Activated CD8-positive, alpha-beta T cell treated with anti-CD3 and anti-CD28 coated beads for 36 hours (primary cell): ENCODE measurements at regions not wholly inside any gene's neighbourhood (a gene's known extent, or its start where the extent isn't known, plus 50 kb on each side); places are given as distances from the start of the nearest gene placed in this dataset.

Experiments used
- ATAC-seq: fragments of 200-7000 bp; cut with Tn5 transposase; one replicate; pipeline ENCODE4 v1.10.0; 2021; ENCODE audit warnings: mild to moderate bottlenecking, moderate library complexity
- CTCF ChIA-PET: fragments of 350-600 bp; sonication (Branson Sonifier 250); formaldehyde crosslinking; loops from one replicate; lab custom pipeline; 2021; ENCODE audit warnings: antibody characterized with exemption; lab: Charles Lee
- POLR2A ChIA-PET: fragments of 350-600 bp; sonication (Branson Sonifier 250); formaldehyde crosslinking; loops from one replicate; lab custom pipeline; 2021; ENCODE audit warnings: antibody characterized with exemption; lab: Charles Lee
- DNase-seq: peaks from one replicate; pipeline ENCODE4 v3.0.0-alpha.2; 2020
- H3K27ac Mint-ChIP-seq: one replicate; pipeline ENCODE4 v1.8.0; 2021; ENCODE audit warnings: mild to moderate bottlenecking, mixed read lengths
- H3K27me3 Mint-ChIP-seq: one replicate; pipeline ENCODE4 v1.8.0; 2021; ENCODE audit warnings: mixed read lengths
- H3K36me3 Mint-ChIP-seq: one replicate; pipeline ENCODE4 v1.8.0; 2021; ENCODE audit warnings: low read depth, mixed read lengths
- H3K4me1 Mint-ChIP-seq: one replicate; pipeline ENCODE4 v1.8.0; 2021; ENCODE audit warnings: low read depth, mixed read lengths
- H3K4me3 Mint-ChIP-seq: one replicate; pipeline ENCODE4 v1.8.0; 2021; ENCODE audit warnings: mild to moderate bottlenecking, moderate library complexity, mixed read lengths
- H3K9me3 Mint-ChIP-seq: one replicate; pipeline ENCODE4 v1.8.0; 2021; ENCODE audit warnings: mixed read lengths
- intact Hi-C: fragments of 100-400 bp; cut with micrococcal nuclease; formaldehyde crosslinking; loops from one replicate; pipeline ENCODE4 v1.10.0; 2022
- TF ChIP-seq, protein P1 (sequence below): fragments of 200-600 bp; IDR thresholded peaks from one replicate; pipeline ENCODE4 v1.8.0; 2022; ENCODE audit warnings: antibody characterized with exemption, mild to moderate bottlenecking

DNA sequence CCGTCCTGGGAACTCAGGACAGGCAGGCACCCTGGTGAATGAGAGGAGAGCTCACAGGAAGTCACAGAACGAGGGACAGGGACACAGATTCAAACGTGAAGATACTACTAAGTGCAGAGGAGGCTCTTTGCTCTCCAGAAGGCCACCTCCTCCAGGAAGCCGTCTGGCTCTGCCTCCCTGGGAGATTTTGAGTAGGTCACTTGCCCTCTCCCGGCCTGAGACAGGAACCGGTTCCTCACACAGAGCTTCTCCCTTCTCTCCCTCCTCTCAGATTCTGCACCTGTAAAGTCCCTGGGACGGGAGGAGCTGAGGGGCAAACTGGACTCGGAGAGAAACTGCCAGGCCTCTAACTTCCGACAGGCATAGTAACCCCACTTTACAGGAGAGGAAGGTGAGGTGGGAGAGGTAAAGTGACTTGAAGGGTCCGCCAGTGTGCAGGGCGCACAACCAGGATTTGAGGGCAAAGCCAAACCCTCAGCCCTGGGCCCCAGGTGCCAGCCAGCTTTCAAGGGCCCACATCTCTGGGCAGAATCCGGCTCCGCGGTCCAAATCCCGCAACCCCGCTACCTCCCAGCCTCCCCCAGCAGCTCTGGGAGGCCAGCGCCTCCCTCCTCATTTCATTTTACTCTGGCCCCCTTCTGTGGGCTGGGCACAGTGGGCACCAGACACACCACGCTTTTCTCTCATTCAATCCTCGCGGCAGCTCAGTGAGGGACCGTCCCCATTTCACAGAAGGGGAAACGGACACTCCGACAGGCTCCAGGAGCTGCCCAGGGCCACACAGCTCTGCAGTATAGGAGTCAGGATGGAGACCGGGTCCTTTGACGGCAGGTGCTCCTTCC lies 150.2 kb downstream of the SMAD6 start:
- peaks cover 2% of the 10 kb centered on the region for H3K4me1 Mint-ChIP-seq
- peaks cover 11% of the 10 kb centered on the region for H3K27me3 Mint-ChIP-seq
- DNase-seq = no peak
- intact Hi-C loops = no loop called here
- H3K27ac Mint-ChIP-seq = no peak overlapping the region
- ChIA-PET POLR2A (interaction anchor here (0.9 kb wide), 1 partner anchor 8 kb away, joined by 4 read pairs; no protein-coding TSS in a partner anchor), CTCF (interaction anchor here (0.6 to 5.0 kb wide), 55 partner anchors 9 to 743 kb away, joined by 3 to 57 read pairs (median 5); no protein-coding TSS in a partner anchor)
- H3K36me3 Mint-ChIP-seq = no peaks in the 10 kb centered on the region
- ATAC-seq = no peak
- no peak overlapping the region for H3K4me3 Mint-ChIP-seq
- no peaks in the 10 kb centered on the region for H3K9me3 Mint-ChIP-seq
- TF ChIP-seq, protein P1, sequence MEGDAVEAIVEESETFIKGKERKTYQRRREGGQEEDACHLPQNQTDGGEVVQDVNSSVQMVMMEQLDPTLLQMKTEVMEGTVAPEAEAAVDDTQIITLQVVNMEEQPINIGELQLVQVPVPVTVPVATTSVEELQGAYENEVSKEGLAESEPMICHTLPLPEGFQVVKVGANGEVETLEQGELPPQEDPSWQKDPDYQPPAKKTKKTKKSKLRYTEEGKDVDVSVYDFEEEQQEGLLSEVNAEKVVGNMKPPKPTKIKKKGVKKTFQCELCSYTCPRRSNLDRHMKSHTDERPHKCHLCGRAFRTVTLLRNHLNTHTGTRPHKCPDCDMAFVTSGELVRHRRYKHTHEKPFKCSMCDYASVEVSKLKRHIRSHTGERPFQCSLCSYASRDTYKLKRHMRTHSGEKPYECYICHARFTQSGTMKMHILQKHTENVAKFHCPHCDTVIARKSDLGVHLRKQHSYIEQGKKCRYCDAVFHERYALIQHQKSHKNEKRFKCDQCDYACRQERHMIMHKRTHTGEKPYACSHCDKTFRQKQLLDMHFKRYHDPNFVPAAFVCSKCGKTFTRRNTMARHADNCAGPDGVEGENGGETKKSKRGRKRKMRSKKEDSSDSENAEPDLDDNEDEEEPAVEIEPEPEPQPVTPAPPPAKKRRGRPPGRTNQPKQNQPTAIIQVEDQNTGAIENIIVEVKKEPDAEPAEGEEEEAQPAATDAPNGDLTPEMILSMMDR = no peak

DNA sequence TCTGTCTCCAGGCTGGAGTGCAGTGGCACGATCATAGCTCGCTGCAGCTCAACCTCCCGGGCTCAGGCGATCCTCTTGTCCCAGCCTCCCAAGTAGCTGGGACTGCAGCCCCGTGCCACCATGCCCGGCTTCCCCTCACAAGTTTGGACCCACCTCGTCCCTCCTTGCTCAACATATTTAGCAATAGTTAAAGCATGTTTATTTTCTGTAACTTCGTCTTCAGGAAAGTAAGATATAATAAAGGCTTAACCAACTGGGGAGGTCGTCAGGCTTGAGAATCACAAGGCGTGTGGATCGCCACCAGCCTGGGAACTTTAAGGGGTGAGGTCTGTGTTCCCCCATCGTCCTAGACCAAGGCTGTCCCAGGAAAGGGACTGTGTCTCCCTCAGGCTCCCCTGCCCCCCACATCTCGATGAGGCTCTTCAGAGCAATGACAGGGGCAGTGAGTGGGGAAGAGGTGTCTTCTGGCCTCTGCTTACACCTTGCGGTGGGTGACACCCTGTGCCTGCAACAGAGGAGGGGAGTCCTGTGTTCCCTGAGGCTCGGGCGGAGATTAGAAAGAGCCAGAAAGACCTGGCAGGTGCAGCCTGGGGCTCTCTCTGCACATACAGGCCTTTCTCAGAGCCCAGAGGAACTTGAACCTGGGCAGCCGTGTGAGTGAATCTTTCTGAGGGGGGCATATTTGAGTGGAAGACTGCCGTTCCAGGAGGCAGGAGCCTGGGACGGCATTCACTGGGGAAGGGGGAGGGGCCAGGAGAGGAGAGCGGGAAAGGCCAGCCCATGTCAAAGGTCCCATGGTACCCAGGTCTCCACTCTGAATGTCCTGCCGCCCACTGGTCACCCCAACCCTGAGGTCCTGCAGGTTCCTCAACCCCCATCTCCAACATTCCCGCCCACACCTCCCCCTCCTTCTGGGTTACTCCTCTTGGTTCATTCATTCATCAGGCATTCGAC lies 152.3 kb downstream of the SMAD6 start:
- Mint-ChIP-seq H3K9me3 (no peaks in the 10 kb centered on the region), H3K27me3 (peaks cover 16% of the 10 kb centered on the region), H3K27ac (no peak overlapping the region), H3K4me3 (no peak overlapping the region), H3K36me3 (no peaks in the 10 kb centered on the region), H3K4me1 (peaks cover 2% of the 10 kb centered on the region)
- POLR2A ChIA-PET = no interaction called here
- intact Hi-C loops = no loop called here
- ATAC-seq (no peak), DNase-seq (no peak)
- CTCF ChIA-PET = interaction anchor here (1.2 to 5.0 kb wide), 4 partner anchors 17 to 235 kb away, joined by 3 to 57 read pairs (median 20); no protein-coding TSS in a partner anchor
- TF ChIP-seq, protein P1 = no peak

DNA sequence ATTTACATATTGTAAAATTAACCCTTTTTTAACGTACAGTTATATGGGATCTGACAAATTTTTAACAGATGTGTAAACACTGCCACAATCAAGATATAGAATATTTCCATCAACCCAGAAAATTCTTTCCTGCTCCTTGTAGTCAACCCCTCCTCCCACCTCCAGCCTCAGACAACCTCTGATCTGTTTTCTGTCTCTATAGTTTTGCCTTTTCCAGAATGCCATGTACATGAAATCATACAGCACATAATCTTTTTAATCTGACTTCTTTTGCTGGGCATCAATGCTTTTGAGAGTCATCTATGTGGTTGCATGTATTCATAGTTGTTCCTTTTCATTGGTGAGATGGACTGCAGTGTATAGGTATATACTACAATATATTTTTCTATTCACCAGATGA lies 153.0 kb downstream of the SMAD6 start:
- Mint-ChIP-seq H3K4me3 (no peak overlapping the region), H3K27me3 (peaks cover 16% of the 10 kb centered on the region), H3K9me3 (no peaks in the 10 kb centered on the region), H3K4me1 (peaks cover 2% of the 10 kb centered on the region), H3K36me3 (no peaks in the 10 kb centered on the region), H3K27ac (no peak overlapping the region)
- ChIA-PET CTCF (no interaction called here), POLR2A (no interaction called here)
- TF ChIP-seq, protein P1 = no peak
- intact Hi-C loops = no loop called here
- DNase-seq (no peak), ATAC-seq (no peak)

DNA sequence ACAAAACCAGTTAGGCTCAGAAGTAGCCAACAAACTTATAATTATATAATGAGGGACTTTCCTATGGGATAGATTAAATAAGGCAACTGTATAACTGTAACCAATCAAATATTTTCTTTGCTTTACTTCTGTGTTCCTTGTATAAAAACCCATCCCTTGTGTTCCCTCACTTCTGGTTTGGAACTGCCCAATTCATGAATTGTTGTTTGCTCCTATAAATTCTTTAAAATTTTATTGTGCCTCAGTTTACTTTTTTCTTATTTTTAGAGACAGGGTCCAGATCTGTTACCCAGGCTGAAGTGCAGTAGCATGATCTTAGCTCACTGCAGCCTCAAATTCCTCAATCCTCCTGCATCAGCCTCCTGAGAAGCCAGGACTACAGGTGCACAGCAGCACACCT lies 155.7 kb downstream of the SMAD6 start:
- intact Hi-C loops = no loop called here
- CTCF ChIA-PET = interaction anchor here (1.0 kb wide), 2 partner anchors 10 to 239 kb away, joined by 3 read pairs; no protein-coding TSS in a partner anchor
- H3K27me3 Mint-ChIP-seq = peaks cover 18% of the 10 kb centered on the region

More for the DNA sequence above, 155.7 kb downstream of the SMAD6 start:
- no peak overlapping the region for H3K4me3 Mint-ChIP-seq
- ATAC-seq (no peak), DNase-seq (no peak)
- H3K9me3 Mint-ChIP-seq = no peaks in the 10 kb centered on the region
- H3K27ac Mint-ChIP-seq = no peak overlapping the region
- no peaks in the 10 kb centered on the region for H3K36me3 Mint-ChIP-seq
- POLR2A ChIA-PET = interaction anchor here (0.6 kb wide), 1 partner anchor 234 kb away, joined by 3 read pairs; no protein-coding TSS in a partner anchor
- H3K4me1 Mint-ChIP-seq = no peaks in the 10 kb centered on the region
- TF ChIP-seq, protein P1 = no peak
